ENCODE measurements at regions not wholly inside any gene's neighbourhood (a gene's known extent, or its start where the extent isn't known, plus 50 kb on each side); places are given as distances from the start of the nearest gene placed in this dataset.

DNA sequence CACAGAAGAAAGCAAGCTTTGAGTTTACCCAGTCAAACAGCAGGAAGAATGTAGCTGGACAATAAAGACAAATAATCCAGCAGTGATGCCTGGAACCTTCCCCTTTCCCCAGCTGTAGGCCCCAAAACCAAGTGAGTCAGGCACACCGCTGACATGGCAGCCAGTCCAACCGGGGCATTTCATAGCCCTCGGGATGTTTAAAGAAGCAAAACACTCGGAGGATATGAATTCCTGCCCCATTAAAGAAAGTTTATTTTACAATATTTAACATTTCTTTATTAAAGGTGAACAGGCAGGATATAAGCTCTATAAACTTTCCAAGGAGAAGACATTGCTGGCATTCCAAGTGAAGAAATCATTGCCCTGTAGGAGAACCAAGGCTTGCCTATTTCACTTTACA, 507.6 kb upstream of the TNP1 start:
- intact Hi-C loops (cut with DNase I), result no loop called here
- no peak overlapping the region for H3K4me3 ChIP-seq
- ATAC-seq (no peak), DNase-seq (no peak)
- no peaks in the 10 kb centered on the region for H3K27me3 ChIP-seq (ENCODE audit: insufficient read depth in 3 of 3, low read length in 2 of 3)
- no peaks in the 10 kb centered on the region for H3K36me3 ChIP-seq (ENCODE audit: insufficient read depth in 1 of 2, low read depth in 1 of 2)
- H3K4me1 ChIP-seq, result peaks cover 13% of the 10 kb centered on the region
- WGBS, 3 donors, result 91 to 97% (median 92%) methylated on average over 4 of the region's 4 CpGs
- no peak overlapping the region for H3K27ac ChIP-seq
- H3K9me3 ChIP-seq, result no peaks in the 10 kb centered on the region
- TF ChIP-seq, protein P1, sequence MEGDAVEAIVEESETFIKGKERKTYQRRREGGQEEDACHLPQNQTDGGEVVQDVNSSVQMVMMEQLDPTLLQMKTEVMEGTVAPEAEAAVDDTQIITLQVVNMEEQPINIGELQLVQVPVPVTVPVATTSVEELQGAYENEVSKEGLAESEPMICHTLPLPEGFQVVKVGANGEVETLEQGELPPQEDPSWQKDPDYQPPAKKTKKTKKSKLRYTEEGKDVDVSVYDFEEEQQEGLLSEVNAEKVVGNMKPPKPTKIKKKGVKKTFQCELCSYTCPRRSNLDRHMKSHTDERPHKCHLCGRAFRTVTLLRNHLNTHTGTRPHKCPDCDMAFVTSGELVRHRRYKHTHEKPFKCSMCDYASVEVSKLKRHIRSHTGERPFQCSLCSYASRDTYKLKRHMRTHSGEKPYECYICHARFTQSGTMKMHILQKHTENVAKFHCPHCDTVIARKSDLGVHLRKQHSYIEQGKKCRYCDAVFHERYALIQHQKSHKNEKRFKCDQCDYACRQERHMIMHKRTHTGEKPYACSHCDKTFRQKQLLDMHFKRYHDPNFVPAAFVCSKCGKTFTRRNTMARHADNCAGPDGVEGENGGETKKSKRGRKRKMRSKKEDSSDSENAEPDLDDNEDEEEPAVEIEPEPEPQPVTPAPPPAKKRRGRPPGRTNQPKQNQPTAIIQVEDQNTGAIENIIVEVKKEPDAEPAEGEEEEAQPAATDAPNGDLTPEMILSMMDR (IDR thresholded peaks at IDR 0.05), result no peak

DNA sequence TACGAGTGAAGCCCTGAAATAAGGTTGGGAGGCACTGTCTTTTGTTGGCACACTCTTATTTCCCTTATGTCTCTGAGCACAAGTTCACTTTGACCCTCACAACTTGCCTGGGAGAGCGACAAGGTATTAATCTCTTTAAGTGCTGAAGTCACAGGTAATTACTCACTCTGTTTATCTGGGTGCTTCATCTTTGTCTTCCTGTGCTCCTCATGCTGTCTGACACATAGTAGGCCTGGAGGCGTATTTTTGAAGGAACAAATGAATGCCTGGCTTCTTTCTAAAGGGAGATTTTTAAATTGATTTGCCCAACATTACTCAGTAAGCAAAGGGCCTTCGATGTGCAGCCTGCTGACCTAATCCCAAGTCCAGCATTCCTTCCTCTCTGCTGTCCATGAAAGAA, 507.1 kb upstream of the TNP1 start:
- no peak overlapping the region for H3K4me3 ChIP-seq
- TF ChIP-seq, protein P1 (IDR thresholded peaks at IDR 0.05), result no peak
- H3K4me1 ChIP-seq, result peaks cover 10% of the 10 kb centered on the region
- WGBS, 3 donors, result 79 to 89% (median 85%) methylated on average over 4 of the region's 4 CpGs
- intact Hi-C loops (cut with DNase I), result no loop called here
- no peak for ATAC-seq
- DNase-seq, result no peak
- H3K27ac ChIP-seq, result no peak overlapping the region
- no peaks in the 10 kb centered on the region for H3K9me3 ChIP-seq
- H3K27me3 ChIP-seq (ENCODE audit: insufficient read depth in 3 of 3, low read length in 2 of 3), result no peaks in the 10 kb centered on the region
- H3K36me3 ChIP-seq (ENCODE audit: insufficient read depth in 1 of 2, low read depth in 1 of 2), result no peaks in the 10 kb centered on the region

DNA sequence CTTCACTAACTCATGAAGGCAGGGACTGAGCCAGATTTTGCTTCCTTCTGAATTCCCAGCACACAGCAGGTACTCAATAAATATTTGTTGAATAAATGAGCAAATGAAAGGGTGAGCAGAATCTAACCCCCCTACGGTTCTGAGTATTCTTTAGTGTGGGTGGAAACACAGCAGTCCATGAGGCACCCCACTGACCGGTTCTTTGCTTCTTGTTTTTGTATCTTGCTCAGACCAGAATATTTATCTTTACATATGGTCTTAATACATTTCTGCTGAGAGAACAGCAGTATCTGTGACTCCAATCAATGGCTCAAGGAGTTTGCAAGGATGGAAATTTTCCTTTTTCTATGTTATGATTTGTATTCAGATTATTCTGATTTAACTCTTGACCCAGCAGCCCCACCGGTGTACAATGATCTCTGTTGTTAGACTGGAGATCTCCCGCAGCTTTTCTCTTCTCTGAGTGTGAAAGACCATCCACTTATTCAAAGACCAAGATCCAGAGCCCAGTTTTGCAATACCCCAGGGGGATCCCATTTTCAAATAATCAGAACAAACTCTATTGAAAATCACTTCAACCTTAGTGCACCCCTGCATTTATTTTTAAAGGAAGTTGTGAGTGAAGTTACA, 506.5 kb upstream of the TNP1 start:
- 77 to 86% (median 85%) methylated on average over 4 of the region's 4 CpGs for WGBS, 3 donors
- Histone ChIP-seq H3K36me3 (ENCODE audit: insufficient read depth in 1 of 2, low read depth in 1 of 2) (no peaks in the 10 kb centered on the region), H3K4me1 (peaks cover 10% of the 10 kb centered on the region), H3K9me3 (no peaks in the 10 kb centered on the region), H3K27ac (no peak overlapping the region), H3K4me3 (no peak overlapping the region), H3K27me3 (ENCODE audit: insufficient read depth in 3 of 3, low read length in 2 of 3) (no peaks in the 10 kb centered on the region)
- TF ChIP-seq, protein P1 (IDR thresholded peaks at IDR 0.05), result no peak
- intact Hi-C loops (cut with DNase I), result no loop called here
- ATAC-seq (no peak), DNase-seq (no peak)

DNA sequence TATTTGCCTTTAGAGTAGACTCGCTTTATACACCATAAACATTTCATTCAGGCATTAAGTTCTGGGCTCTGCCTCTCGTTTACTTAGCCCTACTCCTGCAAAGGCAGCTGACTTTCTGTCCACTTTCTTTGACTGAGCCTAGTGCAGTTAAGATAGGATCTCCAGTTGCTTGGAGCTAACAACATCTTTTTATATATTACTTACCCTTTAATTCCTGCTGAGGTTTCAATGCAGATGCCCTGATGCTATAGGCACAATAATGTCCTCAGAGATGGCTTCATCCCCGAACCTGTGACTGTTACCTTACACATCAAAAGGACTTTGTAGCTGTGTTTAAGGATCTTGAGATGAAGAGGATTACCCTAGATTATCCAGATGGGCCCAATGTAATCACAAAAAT, 505.8 kb upstream of the TNP1 start:
- no peaks in the 10 kb centered on the region for H3K36me3 ChIP-seq (ENCODE audit: insufficient read depth in 1 of 2, low read depth in 1 of 2)
- WGBS, 3 donors, result 95 to 97% (median 96%) methylated on average over 3 of the region's 3 CpGs
- TF ChIP-seq, protein P1 (IDR thresholded peaks at IDR 0.05), result no peak
- ATAC-seq (no peak), DNase-seq (no peak)
- no peak overlapping the region for H3K4me3 ChIP-seq
- no peaks in the 10 kb centered on the region for H3K27me3 ChIP-seq (ENCODE audit: insufficient read depth in 3 of 3, low read length in 2 of 3)
- H3K4me1 ChIP-seq, result peaks cover 13% of the 10 kb centered on the region
- intact Hi-C loops (cut with DNase I), result no loop called here
- H3K9me3 ChIP-seq, result no peaks in the 10 kb centered on the region
- no peak overlapping the region for H3K27ac ChIP-seq

DNA sequence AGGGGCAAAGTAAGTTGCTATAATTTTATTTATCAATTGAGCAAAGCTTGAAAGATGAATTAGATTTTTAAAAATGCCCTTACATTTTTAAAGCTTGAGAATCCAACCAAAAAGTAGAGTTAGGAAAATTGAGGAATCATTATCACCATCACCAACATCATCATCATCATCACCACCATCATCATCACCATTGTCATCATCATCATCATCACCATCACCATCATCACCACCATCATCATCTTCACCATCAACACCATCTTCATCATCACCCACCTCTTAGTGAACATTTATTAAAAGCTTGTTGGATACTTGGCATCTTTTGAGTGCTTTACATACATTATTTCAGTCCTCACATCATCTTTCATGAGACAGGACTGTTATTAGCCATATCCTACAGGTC, 504.4 kb upstream of the TNP1 start:
- ATAC-seq (no peak), DNase-seq (no peak)
- H3K4me1 ChIP-seq, result peaks cover 15% of the 10 kb centered on the region
- no peaks in the 10 kb centered on the region for H3K9me3 ChIP-seq
- H3K4me3 ChIP-seq, result no peak overlapping the region
- intact Hi-C loops (cut with DNase I), result no loop called here
- no peak overlapping the region for H3K27ac ChIP-seq
- no peaks in the 10 kb centered on the region for H3K27me3 ChIP-seq (ENCODE audit: insufficient read depth in 3 of 3, low read length in 2 of 3)
- H3K36me3 ChIP-seq (ENCODE audit: insufficient read depth in 1 of 2, low read depth in 1 of 2), result no peaks in the 10 kb centered on the region
- TF ChIP-seq, protein P1 (IDR thresholded peaks at IDR 0.05), result no peak

Measured in psoas muscle (tissue), 7 donors.